Liver (tissue), 8 donors: ENCODE measurements at regions not wholly inside any gene's neighbourhood (a gene's known extent, or its start where the extent isn't known, plus 50 kb on each side); places are given as distances from the start of the nearest gene placed in this dataset.

Source experiments
- DNase-seq: peaks from one replicate; pipeline ENCODE4 v3.0.0-alpha.2; 2017; ENCODE audit warnings: low spot score
- H3K27ac ChIP-seq, 2 donors: one replicate each; pipeline ENCODE4 v1.7.0; 2013; ENCODE audit warnings: inconsistent platforms in 2 of 2, low read length in 2 of 2, control low read depth in 1 of 2, low read depth in 1 of 2, mild to moderate bottlenecking in 1 of 2
- H3K27me3 ChIP-seq, 4 donors: one replicate each; pipeline versions ENCODE4 v1.6.1 to v1.7.0; 2013; ENCODE audit warnings: low read length in 3 of 4, inconsistent platforms in 1 of 4, mild to moderate bottlenecking in 1 of 4, moderate library complexity in 1 of 4; ENCODE audit not compliant: control insufficient read depth in 4 of 4, insufficient read depth in 4 of 4
- H3K36me3 ChIP-seq, 4 donors: one replicate each; pipeline versions ENCODE4 v1.6.1 to v1.7.0; 2013; ENCODE audit warnings: low read length in 3 of 4, mild to moderate bottlenecking in 3 of 4, low read depth in 1 of 4, moderate library complexity in 1 of 4; ENCODE audit not compliant: control insufficient read depth in 4 of 4, insufficient read depth in 3 of 4
- H3K4me1 ChIP-seq, 4 donors: one replicate each; pipeline versions ENCODE4 v1.6.1 to v1.7.0; 2013; ENCODE audit warnings: low read length in 3 of 4, mild to moderate bottlenecking in 3 of 4, moderate library complexity in 1 of 4; ENCODE audit not compliant: control insufficient read depth in 4 of 4, insufficient read depth in 4 of 4
- H3K4me3 ChIP-seq, 3 donors: one replicate each; pipeline versions ENCODE4 v1.6.1 to v1.7.0; 2013; ENCODE audit warnings: low read length in 3 of 3, control low read depth in 1 of 3, low read depth in 1 of 3, mild to moderate bottlenecking in 1 of 3
- H3K9ac ChIP-seq, 2 donors: one replicate each; pipeline ENCODE4 v1.7.0; 2013; ENCODE audit warnings: low read length in 2 of 2, mild to moderate bottlenecking in 2 of 2, moderate library complexity in 2 of 2, control low read depth in 1 of 2, low read depth in 1 of 2
- H3K9me3 ChIP-seq, 4 donors: one replicate each; pipeline versions ENCODE4 v1.6.1 to v1.7.0; 2013; ENCODE audit warnings: low read length in 3 of 4; ENCODE audit not compliant: control insufficient read depth in 4 of 4
- ATF3 ChIP-seq: IDR thresholded peaks from 2 replicates; pipeline ENCODE4 v1.6.1; 2016; ENCODE audit warnings: antibody characterized with exemption
- CTCF ChIP-seq: fragments of 150-350 bp; IDR thresholded peaks from 2 replicates; pipeline ENCODE4 v1.5.1; 2017; ENCODE audit warnings: improper control_type of control experiment, low read depth, low read length; ENCODE audit not compliant: missing input control
- EGR1 ChIP-seq, 2 donors: IDR thresholded peaks; 2 replicates each; pipeline ENCODE4 v1.6.1; 2016 to 2018; ENCODE audit warnings: antibody characterized with exemption in 2 of 2, low read depth in 2 of 2
- FOXA1 ChIP-seq: IDR thresholded peaks from 2 replicates; pipeline ENCODE4 v1.6.1; 2016; ENCODE audit warnings: antibody characterized with exemption
- FOXA2 ChIP-seq: IDR thresholded peaks from 2 replicates; pipeline ENCODE4 v1.6.1; 2016; ENCODE audit warnings: antibody characterized with exemption
- GABPA ChIP-seq, 2 donors: IDR thresholded peaks in 1 of 2; conservative IDR thresholded peaks in 1 of 2; 2 replicates each; pipeline ENCODE4 v1.6.1; 2016; ENCODE audit warnings: antibody characterized with exemption in 2 of 2, mild to moderate bottlenecking in 1 of 2, moderate library complexity in 1 of 2
- HNF4A ChIP-seq, 2 donors: conservative IDR thresholded peaks; 2 replicates each; pipeline ENCODE4 v1.6.1; 2016; ENCODE audit warnings: antibody characterized with exemption in 2 of 2, mild to moderate bottlenecking in 2 of 2
- HNF4G ChIP-seq: IDR thresholded peaks from 2 replicates; pipeline ENCODE4 v1.6.1; 2016; ENCODE audit warnings: antibody characterized with exemption
- JUND ChIP-seq, 2 donors: IDR thresholded peaks; 2 replicates each; pipeline ENCODE4 v1.6.1; 2016; ENCODE audit warnings: antibody characterized with exemption in 2 of 2
- MAX ChIP-seq: IDR thresholded peaks from 2 replicates; pipeline ENCODE4 v1.6.1; 2016; ENCODE audit warnings: antibody characterized with exemption
- NR2F2 ChIP-seq: IDR thresholded peaks from 2 replicates; pipeline ENCODE4 v1.6.1; 2016; ENCODE audit warnings: antibody characterized with exemption
- RAD21 ChIP-seq, 2 donors: IDR thresholded peaks; 2 replicates each; pipeline ENCODE4 v1.6.1; 2016; ENCODE audit warnings: antibody characterized with exemption in 2 of 2, mild to moderate bottlenecking in 2 of 2
- REST ChIP-seq: IDR thresholded peaks from 2 replicates; pipeline ENCODE4 v1.6.1; 2016; ENCODE audit warnings: antibody characterized with exemption, mild to moderate bottlenecking
- RXRA ChIP-seq, 2 donors: IDR thresholded peaks; 2 replicates each; pipeline ENCODE4 v1.6.1; 2017 to 2018; ENCODE audit warnings: antibody characterized with exemption in 2 of 2, mild to moderate bottlenecking in 1 of 2
- SP1 ChIP-seq: IDR thresholded peaks from 2 replicates; pipeline ENCODE4 v1.6.1; 2018; ENCODE audit warnings: antibody characterized with exemption, mild to moderate bottlenecking
- TAF1 ChIP-seq: conservative IDR thresholded peaks from 2 replicates; pipeline ENCODE4 v1.6.1; 2016; ENCODE audit warnings: antibody characterized with exemption, mild to moderate bottlenecking
- YY1 ChIP-seq: IDR thresholded peaks from 2 replicates; pipeline ENCODE4 v1.6.1; 2016; ENCODE audit warnings: antibody characterized with exemption, mild to moderate bottlenecking
- ZBTB33 ChIP-seq: IDR thresholded peaks from 2 replicates; pipeline ENCODE4 v1.6.1; 2016; ENCODE audit warnings: antibody characterized with exemption
- WGBS: extraction: QIAGEN DNeasy Blood & Tissue Kit; methylation state at CpG from one replicate; pipeline ENCODE4 v1.1.7; 2013; 5-methylcytosine and 5-hydroxymethylcytosine counted together
- donor health status: healthy.
- donor health status: healthy.
- donor health status: healthy.
- donor health status: healthy.
- donor health status: healthy.

GRCh38 chr13:30551189-30551588, 66.5 kb upstream of the USPL1 start:
- Histone ChIP-seq H3K27ac (no peak overlapping the region), H3K4me1 (no peaks in the 10 kb centered on the region), H3K36me3 (no peaks in the 10 kb centered on the region), H3K9ac (no peak overlapping the region), H3K4me3 (no peak overlapping the region), H3K9me3 (no peaks in the 10 kb centered on the region), H3K27me3 (no peaks in the 10 kb centered on the region)
- WGBS = 69% methylated on average over 2 of the region's 2 CpGs
- DNase-seq = no peak
- peak; percentile 48 for TF ChIP-seq CTCF
- no peak for TF ChIP-seq JUND (IDR thresholded peaks at IDR 0.05)
- TF ChIP-seq EGR1 (IDR thresholded peaks at IDR 0.05; ENCODE audit: low read depth in 2 of 2) = no peak
- no peak for TF ChIP-seq TAF1
- no peak for TF ChIP-seq REST
- TF ChIP-seq RAD21 (IDR thresholded peaks at IDR 0.05) = peak; percentile 82 to 83
- TF ChIP-seq ZBTB33 = no peak
- TF ChIP-seq FOXA2 = no peak
- TF ChIP-seq NR2F2 = no peak
- peak in 1 of 2 donors; percentile 30 for TF ChIP-seq HNF4A (conservative IDR thresholded peaks at IDR 0.05)
- no peak for TF ChIP-seq RXRA (IDR thresholded peaks at IDR 0.05)
- no peak for TF ChIP-seq YY1
- no peak for TF ChIP-seq SP1

- Histone ChIP-seq H3K36me3 (no peaks in the 10 kb centered on the region), H3K27me3 (no peaks in the 10 kb centered on the region), H3K9me3 (no peaks in the 10 kb centered on the region), H3K27ac (no peak overlapping the region), H3K4me3 (no peak overlapping the region), H3K4me1 (no peaks in the 10 kb centered on the region), H3K9ac (no peak overlapping the region)
- WGBS = 87% methylated on average over 4 of the region's 4 CpGs
- no peak for DNase-seq
- no peak for TF ChIP-seq MAX
- no peak for TF ChIP-seq SP1
- no peak for TF ChIP-seq RAD21 (IDR thresholded peaks at IDR 0.05)
- no peak for TF ChIP-seq FOXA1
- no peak for TF ChIP-seq HNF4G
- no peak for TF ChIP-seq GABPA (IDR thresholded peaks at IDR 0.05 in 1 of 2, conservative IDR thresholded peaks at IDR 0.05 in 1 of 2)
- TF ChIP-seq EGR1 (IDR thresholded peaks at IDR 0.05; ENCODE audit: low read depth in 2 of 2) = no peak
- TF ChIP-seq RXRA (IDR thresholded peaks at IDR 0.05) = no peak
- no peak for TF ChIP-seq HNF4A (conservative IDR thresholded peaks at IDR 0.05)
- no peak for TF ChIP-seq YY1
- TF ChIP-seq REST = no peak
- TF ChIP-seq ATF3 = no peak
- TF ChIP-seq JUND (IDR thresholded peaks at IDR 0.05) = no peak
- TF ChIP-seq TAF1 = no peak
- no peak for TF ChIP-seq FOXA2
- no peak for TF ChIP-seq ZBTB33
- TF ChIP-seq NR2F2 = no peak
Observed at GRCh38 chr13:30552567-30552966, 65.2 kb upstream of the USPL1 start.
